ENCODE measurements at regions not wholly inside any gene's neighbourhood (a gene's known extent, or its start where the extent isn't known, plus 50 kb on each side); places are given as distances from the start of the nearest gene placed in this dataset.
A peak's percentile ranks its signal among the peaks of the same experiment; 100 is the strongest.

DNA sequence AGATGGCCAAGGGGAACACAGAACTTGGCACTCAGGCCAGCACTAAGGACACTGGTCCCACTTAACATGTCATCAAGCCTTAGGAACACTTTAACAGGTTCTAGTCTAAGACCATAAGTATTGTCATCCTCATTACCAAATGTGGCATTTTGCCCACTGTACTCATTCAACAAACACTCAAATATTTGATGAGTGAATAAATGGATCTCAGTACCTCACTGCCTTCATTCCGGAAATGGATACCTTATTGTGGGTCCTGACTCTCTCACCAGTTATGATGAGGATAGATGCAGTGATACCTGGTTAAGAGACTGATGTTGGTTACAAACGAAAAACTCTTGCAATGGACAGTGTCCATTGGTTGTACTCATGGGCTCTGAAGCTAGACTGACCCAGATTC, 455.2 kb upstream of the DYNLRB2 start:
- POLR2A ChIA-PET (ENCODE audit: low non-redundant PET): no interaction called here
- H3K4me1 ChIP-seq (ENCODE audit: insufficient read depth, low read length, poor library complexity, severe bottlenecking): no peaks in the 10 kb centered on the region
- BruUV-seq (replicated peaks): no TSS peak

DNA sequence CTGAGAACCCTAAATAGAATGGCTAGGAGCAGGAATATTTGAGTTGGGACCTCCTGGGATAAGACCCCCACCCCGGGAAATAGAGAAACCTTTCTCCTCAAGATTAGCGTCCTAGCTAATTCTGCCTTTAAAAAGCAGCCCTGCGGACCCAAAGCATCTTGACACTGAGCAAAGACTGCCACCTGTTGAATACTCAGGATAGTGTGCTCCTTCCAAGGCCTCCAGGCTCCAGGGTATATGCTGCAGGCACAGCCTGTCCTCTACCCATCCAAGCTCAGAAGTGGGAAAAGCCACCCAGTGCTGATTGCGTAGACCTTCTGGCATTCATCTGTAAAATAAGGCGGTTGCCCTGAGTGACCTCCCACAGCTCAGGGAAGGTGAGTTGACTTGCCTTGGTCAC, 456.2 kb upstream of the DYNLRB2 start:
- Histone ChIP-seq H3K27me3 (replicated peaks; ENCODE audit: insufficient read depth, low read depth, low read length, poor library complexity) (no peaks in the 10 kb centered on the region), H3K4me3 (ENCODE audit: low read depth, low read length, poor library complexity, severe bottlenecking) (no peak overlapping the region), H3K9me3 (ENCODE audit: low read depth, low read length, poor library complexity, severe bottlenecking) (no peaks in the 10 kb centered on the region), H3K27ac (ENCODE audit: low read depth, low read length, poor library complexity, severe bottlenecking) (no peak overlapping the region), H3K36me3 (ENCODE audit: insufficient read depth, low read length, poor library complexity, severe bottlenecking) (no peaks in the 10 kb centered on the region), H3K4me1 (ENCODE audit: insufficient read depth, low read length, poor library complexity, severe bottlenecking) (no peaks in the 10 kb centered on the region)
- DNase-seq (ENCODE audit: low spot score): peak; percentile 7
- ChIA-PET CTCF (interaction anchor here (0.7 kb wide), 1 partner anchor 501 kb away, joined by 3 read pairs; no protein-coding TSS in a partner anchor), POLR2A (ENCODE audit: low non-redundant PET) (no interaction called here)
- no peak for TF ChIP-seq EZH2 (IDR thresholded peaks at IDR 0.05; ENCODE audit: borderline replicate concordance, low read depth, low read length, poor library complexity, severe bottlenecking)
- TF ChIP-seq, protein P1, sequence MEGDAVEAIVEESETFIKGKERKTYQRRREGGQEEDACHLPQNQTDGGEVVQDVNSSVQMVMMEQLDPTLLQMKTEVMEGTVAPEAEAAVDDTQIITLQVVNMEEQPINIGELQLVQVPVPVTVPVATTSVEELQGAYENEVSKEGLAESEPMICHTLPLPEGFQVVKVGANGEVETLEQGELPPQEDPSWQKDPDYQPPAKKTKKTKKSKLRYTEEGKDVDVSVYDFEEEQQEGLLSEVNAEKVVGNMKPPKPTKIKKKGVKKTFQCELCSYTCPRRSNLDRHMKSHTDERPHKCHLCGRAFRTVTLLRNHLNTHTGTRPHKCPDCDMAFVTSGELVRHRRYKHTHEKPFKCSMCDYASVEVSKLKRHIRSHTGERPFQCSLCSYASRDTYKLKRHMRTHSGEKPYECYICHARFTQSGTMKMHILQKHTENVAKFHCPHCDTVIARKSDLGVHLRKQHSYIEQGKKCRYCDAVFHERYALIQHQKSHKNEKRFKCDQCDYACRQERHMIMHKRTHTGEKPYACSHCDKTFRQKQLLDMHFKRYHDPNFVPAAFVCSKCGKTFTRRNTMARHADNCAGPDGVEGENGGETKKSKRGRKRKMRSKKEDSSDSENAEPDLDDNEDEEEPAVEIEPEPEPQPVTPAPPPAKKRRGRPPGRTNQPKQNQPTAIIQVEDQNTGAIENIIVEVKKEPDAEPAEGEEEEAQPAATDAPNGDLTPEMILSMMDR (conservative IDR thresholded peaks at IDR 0.05; ENCODE audit: low read depth, low read length): 0 out of 2 replicates have a peak, but pooled peaks have one; percentile 18
- no TSS peak for BruUV-seq (replicated peaks)
- intact Hi-C loops (cut with micrococcal nuclease; ENCODE audit: unreplicated experiment): no loop called here

More for the DNA sequence above, 455.2 kb upstream of the DYNLRB2 start:
- Histone ChIP-seq H3K4me3 (ENCODE audit: low read depth, low read length, poor library complexity, severe bottlenecking) (no peak overlapping the region), H3K9me3 (ENCODE audit: low read depth, low read length, poor library complexity, severe bottlenecking) (no peaks in the 10 kb centered on the region), H3K36me3 (ENCODE audit: insufficient read depth, low read length, poor library complexity, severe bottlenecking) (no peaks in the 10 kb centered on the region), H3K27ac (ENCODE audit: low read depth, low read length, poor library complexity, severe bottlenecking) (no peak overlapping the region), H3K27me3 (replicated peaks; ENCODE audit: insufficient read depth, low read depth, low read length, poor library complexity) (no peaks in the 10 kb centered on the region)
- DNase-seq (ENCODE audit: low spot score): no peak
- intact Hi-C loops (cut with micrococcal nuclease; ENCODE audit: unreplicated experiment): no loop called here
- CTCF ChIA-PET: no interaction called here
- TF ChIP-seq, protein P1 (conservative IDR thresholded peaks at IDR 0.05; ENCODE audit: low read depth, low read length): no peak
- TF ChIP-seq EZH2 (IDR thresholded peaks at IDR 0.05; ENCODE audit: borderline replicate concordance, low read depth, low read length, poor library complexity, severe bottlenecking): no peak

DNA sequence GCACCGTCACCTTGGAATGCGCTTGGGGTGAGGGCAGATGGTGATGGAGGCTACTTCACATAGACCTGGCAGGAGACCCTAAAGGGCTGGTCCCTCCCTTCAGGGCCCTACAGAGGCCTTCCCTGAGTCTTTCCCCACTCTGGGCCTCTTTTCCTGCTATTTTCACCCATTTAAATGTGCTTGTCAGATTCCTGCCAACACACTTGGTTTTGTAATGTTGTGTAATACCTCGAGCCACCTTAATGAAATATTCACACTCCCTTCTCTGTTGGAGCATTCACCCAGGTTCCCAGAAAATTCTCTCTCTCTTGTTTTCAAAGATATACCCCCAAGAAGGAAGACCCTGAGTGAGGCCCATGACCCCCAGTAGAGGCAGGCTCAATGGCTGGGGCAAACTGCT, 456.6 kb upstream of the DYNLRB2 start:
- no peaks in the 10 kb centered on the region for H3K27me3 ChIP-seq (replicated peaks; ENCODE audit: insufficient read depth, low read depth, low read length, poor library complexity)
- TF ChIP-seq EZH2 (IDR thresholded peaks at IDR 0.05; ENCODE audit: borderline replicate concordance, low read depth, low read length, poor library complexity, severe bottlenecking): no peak
- TF ChIP-seq, protein P1 (conservative IDR thresholded peaks at IDR 0.05; ENCODE audit: low read depth, low read length): no peak
- H3K4me3 ChIP-seq (ENCODE audit: low read depth, low read length, poor library complexity, severe bottlenecking): no peak overlapping the region
- H3K4me1 ChIP-seq (ENCODE audit: insufficient read depth, low read length, poor library complexity, severe bottlenecking): no peaks in the 10 kb centered on the region
- no peak overlapping the region for H3K27ac ChIP-seq (ENCODE audit: low read depth, low read length, poor library complexity, severe bottlenecking)
- H3K9me3 ChIP-seq (ENCODE audit: low read depth, low read length, poor library complexity, severe bottlenecking): no peaks in the 10 kb centered on the region
- no peaks in the 10 kb centered on the region for H3K36me3 ChIP-seq (ENCODE audit: insufficient read depth, low read length, poor library complexity, severe bottlenecking)
- POLR2A ChIA-PET (ENCODE audit: low non-redundant PET): no interaction called here
- CTCF ChIA-PET: interaction anchor here (0.7 kb wide), 1 partner anchor 502 kb away, joined by 3 read pairs; no protein-coding TSS in a partner anchor
- BruUV-seq (replicated peaks): no TSS peak
- intact Hi-C loops (cut with micrococcal nuclease; ENCODE audit: unreplicated experiment): no loop called here
- no peak for DNase-seq (ENCODE audit: low spot score)
